ENCODE measurements at regions not wholly inside any gene's neighbourhood (a gene's known extent, or its start where the extent isn't known, plus 50 kb on each side); places are given as distances from the start of the nearest gene placed in this dataset.

- no peak overlapping the region for H3K27ac ChIP-seq (ENCODE audit: low read depth)
- TF ChIP-seq STAT1 (IDR thresholded peaks at IDR 0.05; ENCODE audit: unreplicated experiment) (no peak), ZNF114 (CRISPR knock-in tag; IDR thresholded peaks at IDR 0.05) (no peak), NANOG (IDR thresholded peaks at IDR 0.05; ENCODE audit: borderline replicate concordance) (no peak), EZH2phosphoT487 (IDR thresholded peaks at IDR 0.05; ENCODE audit: unreplicated experiment) (no peak), ETS1 (IDR thresholded peaks at IDR 0.05) (no peak), JUNB (IDR thresholded peaks at IDR 0.05; ENCODE audit: unreplicated experiment) (no peak), ZNF331 (CRISPR knock-in tag; IDR thresholded peaks at IDR 0.05; ENCODE audit: low read depth) (no peak), REST (IDR thresholded peaks at IDR 0.05; ENCODE audit: unreplicated experiment) (no peak), CREB1 (CRISPR knock-in tag; IDR thresholded peaks at IDR 0.05; ENCODE audit: low read depth) (no peak), EZH2 (IDR thresholded peaks at IDR 0.05; ENCODE audit: low read depth, unreplicated experiment) (no peak)
- H3K27ac Mint-ChIP-seq: no peak overlapping the region
Observed at GRCh38 chr3:193951859-193952258, 184.1 kb upstream of the HES1 start.

GRCh38 chr3:193954752-193955151 is 181.2 kb upstream of the HES1 start:
- no peaks in the 10 kb centered on the region for H3K4me1 Mint-ChIP-seq
- H3K27ac Mint-ChIP-seq: no peak overlapping the region
- H3F3A ChIP-seq (replicated peaks; ENCODE audit: low read depth): no peaks in the 10 kb centered on the region
- no peak overlapping the region for H3K4me2 ChIP-seq
- H3K27me3 ChIP-seq (ENCODE audit: insufficient read depth): peaks cover 7% of the 10 kb centered on the region; the same call in 1 of the 2 replicates
- ATAC-seq: no peak
- no peaks in the 10 kb centered on the region for H3K4me1 ChIP-seq (ENCODE audit: insufficient read depth)
- H3K27me3 Mint-ChIP-seq (ENCODE audit: insufficient read depth, low read depth, poor library complexity): peaks cover 5% of the 10 kb centered on the region
- H3K27ac ChIP-seq (ENCODE audit: low read depth): no peak overlapping the region
- no peak overlapping the region for H2AFZ ChIP-seq
- H3K36me3 Mint-ChIP-seq (ENCODE audit: low read depth): peaks cover 20% of the 10 kb centered on the region
- no peak overlapping the region for H3K4me3 Mint-ChIP-seq
- no peak for DNase-seq (ENCODE audit: low spot score)
- no peaks in the 10 kb centered on the region for H3K79me2 ChIP-seq (replicated peaks; ENCODE audit: insufficient read depth)
- peaks cover 27% of the 10 kb centered on the region; the same call in 2 of the 3 replicates for H3K9me3 Mint-ChIP-seq
- H3K9me2 ChIP-seq (ENCODE audit: insufficient read depth): no peaks in the 10 kb centered on the region
- no peaks in the 10 kb centered on the region; the same call in none of the 2 replicates for H3K36me3 ChIP-seq (ENCODE audit: insufficient read depth)
- no peak overlapping the region for H3K4me3 ChIP-seq
- no peaks in the 10 kb centered on the region for H4K20me1 ChIP-seq (replicated peaks; ENCODE audit: insufficient read depth)
- no peak for TF ChIP-seq STAT1 (IDR thresholded peaks at IDR 0.05; ENCODE audit: unreplicated experiment)
- no peak for TF ChIP-seq EZH2 (IDR thresholded peaks at IDR 0.05; ENCODE audit: low read depth, unreplicated experiment)
- TF ChIP-seq ZNF462 (CRISPR knock-in tag; IDR thresholded peaks at IDR 0.05): no peak
- no peak for TF ChIP-seq ZNF331 (CRISPR knock-in tag; IDR thresholded peaks at IDR 0.05; ENCODE audit: low read depth)

More at GRCh38 chr3:193951859-193952258, 184.1 kb upstream of the HES1 start:
- peaks cover 2% of the 10 kb centered on the region; the same call in 1 of the 2 replicates for H3K4me1 ChIP-seq (ENCODE audit: insufficient read depth)
- no peak overlapping the region for H2AFZ ChIP-seq
- peaks cover 6% of the 10 kb centered on the region for H3K27me3 Mint-ChIP-seq (ENCODE audit: insufficient read depth, low read depth, poor library complexity)
- no peak for DNase-seq (ENCODE audit: low spot score)
- H3K9me3 Mint-ChIP-seq: peaks cover 27% of the 10 kb centered on the region; the same call in 2 of the 3 replicates
- peaks cover 4% of the 10 kb centered on the region; the same call in 2 of the 3 replicates for H3K4me1 Mint-ChIP-seq
- no peak overlapping the region for H3K4me3 ChIP-seq
- H3K79me2 ChIP-seq (replicated peaks; ENCODE audit: insufficient read depth): no peaks in the 10 kb centered on the region
- no peaks in the 10 kb centered on the region for H3K9me2 ChIP-seq (ENCODE audit: insufficient read depth)
- H3K36me3 Mint-ChIP-seq (ENCODE audit: low read depth): peaks cover 20% of the 10 kb centered on the region
- no peak overlapping the region for H3K4me2 ChIP-seq
- H4K20me1 ChIP-seq (replicated peaks; ENCODE audit: insufficient read depth): no peaks in the 10 kb centered on the region
- ATAC-seq: no peak
- peaks cover 1% of the 10 kb centered on the region; the same call in 1 of the 2 replicates for H3K27me3 ChIP-seq (ENCODE audit: insufficient read depth)
- H3K4me3 Mint-ChIP-seq: no peak overlapping the region
- no peaks in the 10 kb centered on the region for H3F3A ChIP-seq (replicated peaks; ENCODE audit: low read depth)
- H3K36me3 ChIP-seq (ENCODE audit: insufficient read depth): no peaks in the 10 kb centered on the region; the same call in none of the 2 replicates
